Duodenal mucosa (tissue), 2 donors: ENCODE measurements at regions not wholly inside any gene's neighbourhood (a gene's known extent, or its start where the extent isn't known, plus 50 kb on each side); places are given as distances from the start of the nearest gene placed in this dataset.

Experiments
- H3K27ac ChIP-seq: one replicate; pipeline ENCODE4 v1.7.0; 2013; ENCODE audit warnings: low read depth, low read length
- H3K27me3 ChIP-seq, 2 donors: one replicate each; pipeline ENCODE4 v1.7.0; 2013; ENCODE audit warnings: low read length in 2 of 2, control low read depth in 1 of 2; ENCODE audit not compliant: insufficient read depth in 2 of 2, control insufficient read depth in 1 of 2
- H3K36me3 ChIP-seq, 2 donors: one replicate each; pipeline ENCODE4 v1.7.0; 2013; ENCODE audit warnings: low read length in 2 of 2, control low read depth in 1 of 2; ENCODE audit not compliant: insufficient read depth in 2 of 2, control insufficient read depth in 1 of 2
- H3K4me1 ChIP-seq, 2 donors: one replicate each; pipeline ENCODE4 v1.7.0; 2013; ENCODE audit warnings: low read length in 2 of 2, control low read depth in 1 of 2; ENCODE audit not compliant: insufficient read depth in 2 of 2, control insufficient read depth in 1 of 2
- H3K4me3 ChIP-seq, 2 donors: one replicate each; pipeline ENCODE4 v1.7.0; 2013; ENCODE audit warnings: low read length in 2 of 2, low read depth in 1 of 2
- H3K9ac ChIP-seq, 2 donors: one replicate each; pipeline ENCODE4 v1.7.0; 2013; ENCODE audit warnings: low read length in 2 of 2, low read depth in 1 of 2
- H3K9me3 ChIP-seq, 2 donors: one replicate each; pipeline ENCODE4 v1.7.0; 2013; ENCODE audit warnings: low read length in 2 of 2, control low read depth in 1 of 2; ENCODE audit not compliant: control insufficient read depth in 1 of 2

- no peak overlapping the region for H3K9ac ChIP-seq
- H3K27me3 ChIP-seq, result no peaks in the 10 kb centered on the region
- no peak overlapping the region for H3K27ac ChIP-seq
- H3K36me3 ChIP-seq, result no peaks in the 10 kb centered on the region
- peaks cover 0 to 5% of the 10 kb centered on the region in 2 donors for H3K4me1 ChIP-seq
- H3K9me3 ChIP-seq, result no peaks in the 10 kb centered on the region
- H3K4me3 ChIP-seq, result no peak overlapping the region
These were observed 271.9 kb upstream of the FMN2 start for GRCh38 chr1:239819756-239820250.

DNA sequence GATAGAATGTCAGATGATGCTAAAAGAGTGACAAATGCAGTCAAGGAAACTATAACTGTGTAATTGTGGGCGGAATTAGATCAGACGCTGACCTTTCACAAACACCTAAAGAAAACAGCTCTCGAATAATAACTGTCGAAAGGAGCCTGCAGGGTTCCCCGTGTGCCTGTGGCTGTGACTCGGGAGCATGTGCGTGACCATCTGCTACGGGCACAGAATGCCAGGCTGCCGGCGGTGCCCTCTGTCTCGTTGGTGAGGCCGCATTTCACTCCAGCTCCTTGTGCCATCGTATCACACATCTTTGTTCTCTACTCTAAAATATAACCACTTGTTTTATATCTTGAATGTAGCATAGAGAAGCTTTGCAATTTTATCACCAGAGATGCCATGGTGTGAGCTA lies 267.8 kb upstream of the FMN2 start:
- H3K4me1 ChIP-seq, result no peaks in the 10 kb centered on the region
- no peaks in the 10 kb centered on the region for H3K9me3 ChIP-seq
- no peaks in the 10 kb centered on the region for H3K36me3 ChIP-seq
- no peak overlapping the region for H3K9ac ChIP-seq
- H3K4me3 ChIP-seq, result no peak overlapping the region
- no peak overlapping the region for H3K27ac ChIP-seq
- no peaks in the 10 kb centered on the region for H3K27me3 ChIP-seq

- no peak overlapping the region for H3K9ac ChIP-seq
- H3K4me3 ChIP-seq, result no peak overlapping the region
- no peaks in the 10 kb centered on the region for H3K4me1 ChIP-seq
- H3K9me3 ChIP-seq, result no peaks in the 10 kb centered on the region
- no peaks in the 10 kb centered on the region for H3K27me3 ChIP-seq
- H3K36me3 ChIP-seq, result no peaks in the 10 kb centered on the region
- H3K27ac ChIP-seq, result no peak overlapping the region
These were observed 265.5 kb upstream of the FMN2 start for GRCh38 chr1:239826211-239826610.

DNA sequence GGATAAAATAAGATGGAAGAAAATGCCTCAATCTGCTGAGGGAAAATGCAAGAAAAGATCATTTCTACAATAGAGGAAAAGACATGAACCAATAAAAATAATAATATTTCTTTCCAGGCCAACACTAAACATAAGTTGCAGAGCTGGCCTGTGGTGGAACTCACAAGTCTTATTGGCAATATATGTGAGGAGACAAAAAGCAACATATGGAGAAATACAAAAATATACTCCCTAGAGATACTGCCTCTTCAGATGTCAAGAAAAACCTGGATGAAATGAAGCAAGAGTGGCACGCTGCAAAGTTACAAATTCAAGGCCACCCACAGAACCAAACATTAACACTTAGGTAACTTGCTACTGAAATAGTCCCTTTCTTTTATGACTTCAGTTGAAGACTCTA lies 264.9 kb upstream of the FMN2 start:
- Histone ChIP-seq H3K9me3 (no peaks in the 10 kb centered on the region), H3K4me1 (no peaks in the 10 kb centered on the region), H3K27ac (no peak overlapping the region), H3K27me3 (no peaks in the 10 kb centered on the region), H3K36me3 (no peaks in the 10 kb centered on the region), H3K9ac (no peak overlapping the region), H3K4me3 (no peak overlapping the region)

- no peaks in the 10 kb centered on the region for H3K9me3 ChIP-seq
- H3K27ac ChIP-seq, result no peak overlapping the region
- peaks cover 0 to 9% of the 10 kb centered on the region in 2 donors for H3K4me1 ChIP-seq
- no peak overlapping the region for H3K9ac ChIP-seq
- no peaks in the 10 kb centered on the region for H3K36me3 ChIP-seq
- no peak overlapping the region for H3K4me3 ChIP-seq
- H3K27me3 ChIP-seq, result no peaks in the 10 kb centered on the region
These were observed 262.1 kb upstream of the FMN2 start for GRCh38 chr1:239829535-239829934.

- Histone ChIP-seq H3K9me3 (no peaks in the 10 kb centered on the region), H3K36me3 (no peaks in the 10 kb centered on the region), H3K4me3 (no peak overlapping the region), H3K27me3 (no peaks in the 10 kb centered on the region), H3K9ac (no peak overlapping the region), H3K27ac (no peak overlapping the region), H3K4me1 (peaks cover 0 to 9% of the 10 kb centered on the region in 2 donors)
These were observed 259.9 kb upstream of the FMN2 start for GRCh38 chr1:239831577-239832355.

GRCh38 chr1:239833723-239834122 lies 258.0 kb upstream of the FMN2 start:
- no peaks in the 10 kb centered on the region for H3K9me3 ChIP-seq
- no peaks in the 10 kb centered on the region for H3K36me3 ChIP-seq
- H3K9ac ChIP-seq, result no peak overlapping the region
- H3K4me1 ChIP-seq, result peaks cover 0 to 9% of the 10 kb centered on the region in 2 donors
- no peak overlapping the region for H3K27ac ChIP-seq
- no peaks in the 10 kb centered on the region for H3K27me3 ChIP-seq
- no peak overlapping the region for H3K4me3 ChIP-seq

DNA sequence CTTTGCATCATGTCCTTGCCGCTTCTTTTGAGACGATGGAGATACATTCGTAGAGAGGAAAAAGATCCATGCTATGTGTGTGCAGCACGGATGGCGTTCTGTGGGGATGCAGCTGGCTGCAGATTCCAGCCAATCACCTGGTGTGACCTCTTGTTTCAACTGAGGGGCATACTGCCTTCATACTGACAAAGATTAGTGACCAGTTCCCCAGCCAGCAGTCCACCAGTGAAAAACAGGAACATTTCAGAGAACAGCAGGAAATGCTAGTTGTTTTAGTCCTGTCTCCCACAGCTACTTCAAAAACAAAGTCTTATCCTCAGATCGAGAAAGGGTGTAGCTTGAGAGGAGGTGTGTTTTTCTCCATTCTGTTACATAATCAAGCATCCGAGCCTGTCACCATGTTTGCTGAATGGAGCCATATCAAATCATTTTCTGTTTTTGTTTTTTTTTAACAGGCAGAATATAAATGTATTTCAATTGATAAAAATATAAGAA lies 255.7 kb upstream of the FMN2 start:
- no peaks in the 10 kb centered on the region for H3K36me3 ChIP-seq
- H3K9me3 ChIP-seq, result no peaks in the 10 kb centered on the region
- peaks cover 0 to 9% of the 10 kb centered on the region in 2 donors for H3K4me1 ChIP-seq
- H3K4me3 ChIP-seq, result no peak overlapping the region
- no peak overlapping the region for H3K27ac ChIP-seq
- H3K27me3 ChIP-seq, result no peaks in the 10 kb centered on the region
- no peak overlapping the region for H3K9ac ChIP-seq

DNA sequence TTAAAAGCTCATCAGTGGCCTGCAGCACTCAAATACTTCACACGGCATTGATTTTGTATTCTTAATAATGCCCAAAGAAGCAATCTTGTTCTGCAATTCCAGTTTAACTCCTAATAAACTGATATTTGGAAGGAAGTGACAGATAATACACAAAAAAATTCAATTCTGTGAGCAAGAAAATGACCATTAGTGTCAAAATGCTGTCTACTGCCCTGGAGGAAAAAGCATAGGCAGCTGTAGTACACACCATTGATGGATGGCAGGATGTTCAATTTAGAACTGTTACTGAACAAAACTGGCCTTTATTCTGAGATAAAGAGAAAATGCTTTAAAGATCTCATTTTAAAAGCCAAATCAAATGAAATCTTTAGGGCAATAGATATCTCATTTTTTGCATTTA lies 251.3 kb upstream of the FMN2 start:
- H3K27ac ChIP-seq, result no peak overlapping the region
- H3K9ac ChIP-seq, result no peak overlapping the region
- H3K27me3 ChIP-seq, result no peaks in the 10 kb centered on the region
- H3K36me3 ChIP-seq, result no peaks in the 10 kb centered on the region
- H3K4me3 ChIP-seq, result no peak overlapping the region
- no peaks in the 10 kb centered on the region for H3K9me3 ChIP-seq
- H3K4me1 ChIP-seq, result no peaks in the 10 kb centered on the region

- H3K36me3 ChIP-seq, result no peaks in the 10 kb centered on the region
- no peak overlapping the region for H3K27ac ChIP-seq
- no peak overlapping the region for H3K4me3 ChIP-seq
- H3K9ac ChIP-seq, result no peak overlapping the region
- no peaks in the 10 kb centered on the region for H3K27me3 ChIP-seq
- no peaks in the 10 kb centered on the region for H3K9me3 ChIP-seq
- no peaks in the 10 kb centered on the region for H3K4me1 ChIP-seq
These were observed 250.9 kb upstream of the FMN2 start for GRCh38 chr1:239840790-239841189.
